ENCODE measurements at regions not wholly inside any gene's neighbourhood (a gene's known extent, or its start where the extent isn't known, plus 50 kb on each side); places are given as distances from the start of the nearest gene placed in this dataset.

DNA sequence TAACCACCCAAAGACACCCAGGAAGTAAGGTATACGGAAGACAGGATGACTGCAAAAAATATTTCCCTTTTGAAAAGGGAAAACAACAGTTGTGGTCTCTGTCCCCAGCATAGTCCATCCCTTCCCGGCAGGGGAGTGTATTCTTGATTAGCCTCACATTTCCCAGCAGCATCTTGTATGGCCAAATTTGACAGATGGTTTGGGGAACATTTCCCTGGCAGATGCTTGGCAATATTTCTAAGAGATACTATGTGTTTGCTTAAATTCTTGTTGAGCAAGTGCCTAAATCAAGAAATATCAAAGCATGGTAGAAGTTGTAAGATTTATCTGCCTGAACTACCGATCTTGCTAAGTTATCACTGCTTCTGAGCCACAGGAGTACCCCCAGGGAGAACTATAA lies 56.9 kb upstream of the TPK1 start:
- Histone ChIP-seq H3K18ac (ENCODE audit: extremely low read depth, low read length) (no peak overlapping the region), H3K56ac (replicated peaks; ENCODE audit: insufficient read length, low read depth, low read length) (no peak overlapping the region), H3K27ac (ENCODE audit: low read depth, low read length) (no peak overlapping the region), H2BK120ac (replicated peaks; ENCODE audit: low read depth, low read length) (no peak overlapping the region), H2AFZ (ENCODE audit: low read length) (no peak overlapping the region), H4K20me1 (replicated peaks in 1 of 2; ENCODE audit: control insufficient read depth in 1 of 2, insufficient read depth in 2 of 2, low read length in 2 of 2) (no peaks in the 10 kb centered on the region), H3K9me3 (ENCODE audit: insufficient read depth in 2 of 2, low read depth in 1 of 2, low read length in 1 of 2) (no peaks in the 10 kb centered on the region), H3K9ac (replicated peaks in 1 of 4; ENCODE audit: extremely low read depth in 1 of 4, low read depth in 3 of 4, low read length in 3 of 4) (no peak overlapping the region), H4K8ac (ENCODE audit: extremely low read depth, insufficient read depth, low read length) (no peak overlapping the region), H3K4me3 (ENCODE audit: extremely low read depth in 1 of 4, insufficient read depth in 2 of 4, low read depth in 3 of 4, low read length in 4 of 4) (no peak overlapping the region), H3K36me3 (ENCODE audit: control insufficient read depth in 2 of 4, insufficient read depth in 4 of 4, low read length in 3 of 4) (no peaks in the 10 kb centered on the region), H2BK5ac (ENCODE audit: low read depth, low read length) (no peak overlapping the region), H2AK5ac (ENCODE audit: low read depth, low read length) (no peak overlapping the region), H4K91ac (replicated peaks; ENCODE audit: insufficient read length, low read length) (no peak overlapping the region), H3K4me2 (ENCODE audit: insufficient read depth in 1 of 2, low read depth in 2 of 2, low read length in 2 of 2) (no peak overlapping the region), H3K79me1 (ENCODE audit: low read depth, low read length) (no peaks in the 10 kb centered on the region), H3K27me3 (replicated peaks in 1 of 4; ENCODE audit: control insufficient read depth in 3 of 4, extremely low read depth in 1 of 4, insufficient read depth in 3 of 4, low read length in 3 of 4) (no peaks in the 10 kb centered on the region), H2BK15ac (ENCODE audit: low read length) (no peak overlapping the region), H3K23ac (ENCODE audit: insufficient read length) (no peak overlapping the region), H3K4ac (replicated peaks; ENCODE audit: insufficient read length, low read depth, low read length) (no peak overlapping the region), H2BK12ac (ENCODE audit: low read depth, low read length) (no peak overlapping the region), H4K5ac (ENCODE audit: insufficient read length, low read depth, low read length) (no peak overlapping the region), H3K23me2 (ENCODE audit: low read depth, low read length) (no peaks in the 10 kb centered on the region), H3K14ac (ENCODE audit: insufficient read length) (no peak overlapping the region), H3K4me1 (replicated peaks in 1 of 4; ENCODE audit: control insufficient read depth in 3 of 4, insufficient read depth in 4 of 4, low read length in 3 of 4) (no peaks in the 10 kb centered on the region), H3K79me2 (ENCODE audit: control insufficient read depth in 1 of 2, insufficient read depth in 2 of 2, low read length in 2 of 2) (no peaks in the 10 kb centered on the region), H2BK20ac (ENCODE audit: low read length) (no peak overlapping the region)
- DNase-seq (ENCODE audit: low read depth in 1 of 2, low spot score in 2 of 2) (no peak), FAIRE-seq (no peak)
- ChIA-PET POLR2A (ENCODE audit: partially characterized antibody) (no interaction called here), CTCF (ENCODE audit: partially characterized antibody) (interaction anchor here (0.8 to 1.7 kb wide), 2 partner anchors 11 to 18 kb away, joined by 3 to 4 read pairs; no protein-coding TSS in a partner anchor)
- WGBS, 2 experiments (ENCODE audit: extremely low coverage in 1 of 2, insufficient coverage in 1 of 2, insufficient read length in 1 of 2, insufficient replicate concordance in 2 of 2, low coverage in 1 of 2, low lambda C conversion rate in 2 of 2, missing lambda C conversion rate in 1 of 2) = 86% methylated on average over 3 of the region's 3 CpGs; no CpG with 5 or more reads in 1 of the 2 experiments
- no peak for TF ChIP-seq POU5F1 (IDR thresholded peaks at IDR 0.05; ENCODE audit: low read depth, low read length)
